ENCODE measurements at regions not wholly inside any gene's neighbourhood (a gene's known extent, or its start where the extent isn't known, plus 50 kb on each side); places are given as distances from the start of the nearest gene placed in this dataset.

- peak; percentile 13 for DNase-seq (ENCODE audit: low read depth)
These were observed 465.7 kb downstream of the NOVA1 start for GRCh38 chr14:26132061-26132645.

- DNase-seq (ENCODE audit: low read depth): no peak
These were observed 467.1 kb downstream of the NOVA1 start for GRCh38 chr14:26130690-26131089.

GRCh38 chr14:26128931-26129671 lies 468.7 kb downstream of the NOVA1 start:
- peak; percentile 62 for DNase-seq (ENCODE audit: low read depth)

GRCh38 chr14:26124896-26125438 lies 472.9 kb downstream of the NOVA1 start:
- no peak for DNase-seq (ENCODE audit: low read depth)

GRCh38 chr14:26123459-26123858 lies 474.4 kb downstream of the NOVA1 start:
- no peak for DNase-seq (ENCODE audit: low read depth)

- DNase-seq (ENCODE audit: low read depth): no peak
These were observed 476.7 kb downstream of the NOVA1 start for GRCh38 chr14:26121181-26121580.

GRCh38 chr14:26113911-26114640 lies 483.8 kb downstream of the NOVA1 start:
- DNase-seq (ENCODE audit: low read depth): no peak

GRCh38 chr14:26104717-26105116 lies 493.1 kb downstream of the NOVA1 start:
- no peak for DNase-seq (ENCODE audit: low read depth)

GRCh38 chr14:26097852-26098251 lies 500.0 kb downstream of the NOVA1 start:
- DNase-seq (ENCODE audit: low read depth): no peak

GRCh38 chr14:26088275-26088674 lies 509.6 kb downstream of the NOVA1 start:
- DNase-seq (ENCODE audit: low read depth): no peak

- no peak for DNase-seq (ENCODE audit: low read depth)
These were observed 516.8 kb downstream of the NOVA1 start for GRCh38 chr14:26081043-26081442.

GRCh38 chr14:26078561-26078960 lies 519.3 kb downstream of the NOVA1 start:
- no peak for DNase-seq (ENCODE audit: low read depth)

GRCh38 chr14:26074892-26075291 lies 522.9 kb downstream of the NOVA1 start:
- DNase-seq (ENCODE audit: low read depth): no peak

GRCh38 chr14:26070443-26070842 lies 527.4 kb downstream of the NOVA1 start:
- no peak for DNase-seq (ENCODE audit: low read depth)

GRCh38 chr14:26067786-26068459 lies 529.9 kb downstream of the NOVA1 start:
- no peak for DNase-seq (ENCODE audit: low read depth)

GRCh38 chr14:26067341-26067740 lies 530.5 kb downstream of the NOVA1 start:
- DNase-seq (ENCODE audit: low read depth): no peak

- no peak for DNase-seq (ENCODE audit: low read depth)
These were observed 541.7 kb downstream of the NOVA1 start for GRCh38 chr14:26056036-26056616.

- DNase-seq (ENCODE audit: low read depth): no peak
These were observed 565.5 kb downstream of the NOVA1 start for GRCh38 chr14:26032348-26032747.

- DNase-seq (ENCODE audit: low read depth): no peak
These were observed 571.4 kb downstream of the NOVA1 start for GRCh38 chr14:26026384-26026783.

GRCh38 chr14:26023967-26024366 lies 573.9 kb downstream of the NOVA1 start:
- no peak for DNase-seq (ENCODE audit: low read depth)

GRCh38 chr14:26021759-26022158 lies 576.1 kb downstream of the NOVA1 start:
- DNase-seq (ENCODE audit: low read depth): no peak

Measured in HT1080 (cell line).